ENCODE measurements at regions not wholly inside any gene's neighbourhood (a gene's known extent, or its start where the extent isn't known, plus 50 kb on each side); places are given as distances from the start of the nearest gene placed in this dataset.

- no peak overlapping the region for H2AFZ ChIP-seq (ENCODE audit: low read depth, low read length)
- no peak overlapping the region for H2BK15ac ChIP-seq (ENCODE audit: low read depth, poor library complexity, severe bottlenecking)
- no peak overlapping the region for H4K91ac ChIP-seq (ENCODE audit: low read length)
- 94% methylated on average over 2 of the region's 2 CpGs for WGBS
- H2BK12ac ChIP-seq (ENCODE audit: low read length in 2 of 2) = no peak overlapping the region
- no peak overlapping the region for H2BK5ac ChIP-seq (ENCODE audit: low read depth, low read length, poor library complexity, severe bottlenecking)
- H2AK5ac ChIP-seq (ENCODE audit: low read length, severe bottlenecking) = no peak overlapping the region
- H3K9ac ChIP-seq (ENCODE audit: low read length) = no peak overlapping the region
- H3K27me3 ChIP-seq (ENCODE audit: control insufficient read depth in 1 of 2, insufficient read depth in 1 of 2, low read length in 2 of 2) = no peaks in the 10 kb centered on the region
- DNase-seq = no peak
- H3K4me1 ChIP-seq (ENCODE audit: control insufficient read depth, insufficient read depth, low read depth, low read length) = no peaks in the 10 kb centered on the region
- H3K27ac ChIP-seq (ENCODE audit: low read length, poor library complexity, severe bottlenecking) = no peak overlapping the region
- no peak overlapping the region for H3K14ac ChIP-seq (ENCODE audit: low read length in 2 of 2)
- H3K4me3 ChIP-seq (ENCODE audit: insufficient read depth in 1 of 2, low read depth in 1 of 2, low read length in 2 of 2) = no peak overlapping the region
- H3K4me2 ChIP-seq (ENCODE audit: low read length, poor library complexity, severe bottlenecking) = no peak overlapping the region
- H3K23ac ChIP-seq (ENCODE audit: low read length in 2 of 2) = no peak overlapping the region
- H4K8ac ChIP-seq (ENCODE audit: low read length) = no peak overlapping the region
- no peaks in the 10 kb centered on the region for H3K36me3 ChIP-seq (ENCODE audit: control insufficient read depth in 1 of 2, insufficient read depth in 2 of 2, low read depth in 1 of 2, low read length in 2 of 2)
- H3K4ac ChIP-seq (ENCODE audit: low read depth in 1 of 2, low read length in 2 of 2) = no peak overlapping the region
- H3K79me1 ChIP-seq (replicated peaks; ENCODE audit: low read length, poor library complexity, severe bottlenecking) = no peaks in the 10 kb centered on the region
- no peak overlapping the region for H2BK120ac ChIP-seq (ENCODE audit: low read depth, low read length)
- no peaks in the 10 kb centered on the region for H3K9me3 ChIP-seq (ENCODE audit: control insufficient read depth, low read length)
- no peak overlapping the region for H3K18ac ChIP-seq (ENCODE audit: low read depth in 1 of 2, low read length in 2 of 2)
Observed at GRCh38 chr9:107805201-107805600, 315.6 kb upstream of the KLF4 start.

DNA sequence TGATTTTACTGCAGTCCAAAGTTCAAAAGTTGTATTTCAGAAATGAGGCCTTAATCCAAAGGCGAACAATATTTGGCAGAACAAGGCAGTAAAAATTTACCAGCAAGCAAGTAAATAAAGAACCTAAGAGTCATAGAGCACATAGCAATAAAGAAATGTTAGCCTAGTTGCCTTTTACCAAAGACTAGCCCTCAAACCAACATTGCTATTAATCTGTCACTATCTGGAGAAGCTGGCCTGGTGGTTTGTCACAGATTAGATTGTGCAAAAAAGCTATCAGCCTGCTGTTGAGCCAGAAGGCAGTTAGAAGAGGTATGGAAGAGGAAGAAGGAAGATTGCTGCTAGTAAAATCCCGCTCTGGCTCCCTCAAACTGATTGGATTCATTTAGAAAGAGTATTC lies 304.7 kb upstream of the KLF4 start:
- Histone ChIP-seq H3K4me2 (ENCODE audit: low read length, poor library complexity, severe bottlenecking) (no peak overlapping the region), H2BK12ac (ENCODE audit: low read length in 2 of 2) (no peak overlapping the region), H2BK120ac (ENCODE audit: low read depth, low read length) (no peak overlapping the region), H2BK15ac (ENCODE audit: low read depth, poor library complexity, severe bottlenecking) (no peak overlapping the region), H3K14ac (ENCODE audit: low read length in 2 of 2) (no peak overlapping the region), H3K9ac (ENCODE audit: low read length) (no peak overlapping the region), H4K8ac (ENCODE audit: low read length) (no peak overlapping the region), H3K18ac (ENCODE audit: low read depth in 1 of 2, low read length in 2 of 2) (no peak overlapping the region), H2BK5ac (ENCODE audit: low read depth, low read length, poor library complexity, severe bottlenecking) (no peak overlapping the region), H2AK5ac (ENCODE audit: low read length, severe bottlenecking) (no peak overlapping the region), H4K91ac (ENCODE audit: low read length) (no peak overlapping the region), H3K4ac (ENCODE audit: low read depth in 1 of 2, low read length in 2 of 2) (no peak overlapping the region), H3K36me3 (ENCODE audit: control insufficient read depth in 1 of 2, insufficient read depth in 2 of 2, low read depth in 1 of 2, low read length in 2 of 2) (no peaks in the 10 kb centered on the region), H3K9me3 (ENCODE audit: control insufficient read depth, low read length) (no peaks in the 10 kb centered on the region), H3K4me3 (ENCODE audit: insufficient read depth in 1 of 2, low read depth in 1 of 2, low read length in 2 of 2) (no peak overlapping the region), H3K4me1 (ENCODE audit: control insufficient read depth, insufficient read depth, low read depth, low read length) (no peaks in the 10 kb centered on the region), H2AFZ (ENCODE audit: low read depth, low read length) (no peak overlapping the region), H3K79me1 (replicated peaks; ENCODE audit: low read length, poor library complexity, severe bottlenecking) (no peaks in the 10 kb centered on the region), H3K27me3 (ENCODE audit: control insufficient read depth in 1 of 2, insufficient read depth in 1 of 2, low read length in 2 of 2) (no peaks in the 10 kb centered on the region), H3K27ac (ENCODE audit: low read length, poor library complexity, severe bottlenecking) (no peak overlapping the region), H3K23ac (ENCODE audit: low read length in 2 of 2) (no peak overlapping the region)
- WGBS = no CpG with 5 or more reads among the region's 2 CpGs
- no peak for DNase-seq

DNA sequence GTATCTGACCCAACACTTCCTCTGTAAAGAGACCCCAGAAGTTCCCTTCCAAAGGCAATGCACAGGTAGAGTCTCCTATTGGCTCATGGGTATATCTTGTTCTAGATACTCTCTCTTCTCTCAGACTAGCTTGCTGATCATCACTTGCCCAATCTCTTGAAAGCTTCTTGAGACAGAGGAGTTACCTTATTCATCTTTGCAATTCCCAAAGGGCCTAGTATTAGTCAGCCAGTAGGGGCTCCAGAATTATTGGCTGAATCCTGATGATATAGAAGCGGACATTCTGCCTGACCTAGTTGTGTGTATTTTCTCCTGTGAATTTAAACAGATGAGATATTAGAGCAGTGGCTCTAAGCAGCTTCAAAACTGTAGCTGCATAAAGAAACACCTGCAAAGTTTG lies 304.0 kb upstream of the KLF4 start:
- H2BK15ac ChIP-seq (ENCODE audit: low read depth, poor library complexity, severe bottlenecking) = no peak overlapping the region
- 93% methylated on average over 1 of the region's 1 CpG for WGBS
- H3K9me3 ChIP-seq (ENCODE audit: control insufficient read depth, low read length) = no peaks in the 10 kb centered on the region
- H3K18ac ChIP-seq (ENCODE audit: low read depth in 1 of 2, low read length in 2 of 2) = no peak overlapping the region
- H4K91ac ChIP-seq (ENCODE audit: low read length) = no peak overlapping the region
- no peak overlapping the region for H3K23ac ChIP-seq (ENCODE audit: low read length in 2 of 2)
- no peak overlapping the region for H3K9ac ChIP-seq (ENCODE audit: low read length)
- no peak overlapping the region for H2AK5ac ChIP-seq (ENCODE audit: low read length, severe bottlenecking)
- H2BK120ac ChIP-seq (ENCODE audit: low read depth, low read length) = no peak overlapping the region
- no peak overlapping the region for H4K8ac ChIP-seq (ENCODE audit: low read length)
- H3K27ac ChIP-seq (ENCODE audit: low read length, poor library complexity, severe bottlenecking) = no peak overlapping the region
- no peak overlapping the region for H3K4me2 ChIP-seq (ENCODE audit: low read length, poor library complexity, severe bottlenecking)
- no peak overlapping the region for H3K14ac ChIP-seq (ENCODE audit: low read length in 2 of 2)
- H3K4ac ChIP-seq (ENCODE audit: low read depth in 1 of 2, low read length in 2 of 2) = no peak overlapping the region
- H3K36me3 ChIP-seq (ENCODE audit: control insufficient read depth in 1 of 2, insufficient read depth in 2 of 2, low read depth in 1 of 2, low read length in 2 of 2) = no peaks in the 10 kb centered on the region
- no peak overlapping the region for H2BK5ac ChIP-seq (ENCODE audit: low read depth, low read length, poor library complexity, severe bottlenecking)
- no peak for DNase-seq
- no peaks in the 10 kb centered on the region for H3K27me3 ChIP-seq (ENCODE audit: control insufficient read depth in 1 of 2, insufficient read depth in 1 of 2, low read length in 2 of 2)
- H3K79me1 ChIP-seq (replicated peaks; ENCODE audit: low read length, poor library complexity, severe bottlenecking) = no peaks in the 10 kb centered on the region
- H2AFZ ChIP-seq (ENCODE audit: low read depth, low read length) = no peak overlapping the region
- H2BK12ac ChIP-seq (ENCODE audit: low read length in 2 of 2) = no peak overlapping the region
- H3K4me1 ChIP-seq (ENCODE audit: control insufficient read depth, insufficient read depth, low read depth, low read length) = no peaks in the 10 kb centered on the region
- no peak overlapping the region for H3K4me3 ChIP-seq (ENCODE audit: insufficient read depth in 1 of 2, low read depth in 1 of 2, low read length in 2 of 2)

- H3K79me1 ChIP-seq (replicated peaks; ENCODE audit: low read length, poor library complexity, severe bottlenecking) = no peaks in the 10 kb centered on the region
- H3K9ac ChIP-seq (ENCODE audit: low read length) = no peak overlapping the region
- H3K18ac ChIP-seq (ENCODE audit: low read depth in 1 of 2, low read length in 2 of 2) = no peak overlapping the region
- no peak overlapping the region for H4K8ac ChIP-seq (ENCODE audit: low read length)
- H3K4ac ChIP-seq (ENCODE audit: low read depth in 1 of 2, low read length in 2 of 2) = no peak overlapping the region
- H3K9me3 ChIP-seq (ENCODE audit: control insufficient read depth, low read length) = no peaks in the 10 kb centered on the region
- WGBS = 86% methylated on average over 1 of the region's 1 CpG
- no peaks in the 10 kb centered on the region for H3K36me3 ChIP-seq (ENCODE audit: control insufficient read depth in 1 of 2, insufficient read depth in 2 of 2, low read depth in 1 of 2, low read length in 2 of 2)
- H2BK5ac ChIP-seq (ENCODE audit: low read depth, low read length, poor library complexity, severe bottlenecking) = no peak overlapping the region
- no peak overlapping the region for H3K14ac ChIP-seq (ENCODE audit: low read length in 2 of 2)
- H3K4me1 ChIP-seq (ENCODE audit: control insufficient read depth, insufficient read depth, low read depth, low read length) = no peaks in the 10 kb centered on the region
- H2BK15ac ChIP-seq (ENCODE audit: low read depth, poor library complexity, severe bottlenecking) = no peak overlapping the region
- H3K4me2 ChIP-seq (ENCODE audit: low read length, poor library complexity, severe bottlenecking) = no peak overlapping the region
- H2BK12ac ChIP-seq (ENCODE audit: low read length in 2 of 2) = no peak overlapping the region
- H3K27ac ChIP-seq (ENCODE audit: low read length, poor library complexity, severe bottlenecking) = no peak overlapping the region
- no peak overlapping the region for H4K91ac ChIP-seq (ENCODE audit: low read length)
- no peaks in the 10 kb centered on the region for H3K27me3 ChIP-seq (ENCODE audit: control insufficient read depth in 1 of 2, insufficient read depth in 1 of 2, low read length in 2 of 2)
- no peak overlapping the region for H3K23ac ChIP-seq (ENCODE audit: low read length in 2 of 2)
- H2BK120ac ChIP-seq (ENCODE audit: low read depth, low read length) = no peak overlapping the region
- no peak overlapping the region for H2AFZ ChIP-seq (ENCODE audit: low read depth, low read length)
- no peak overlapping the region for H2AK5ac ChIP-seq (ENCODE audit: low read length, severe bottlenecking)
- no peak for DNase-seq
- no peak overlapping the region for H3K4me3 ChIP-seq (ENCODE audit: insufficient read depth in 1 of 2, low read depth in 1 of 2, low read length in 2 of 2)
Observed at GRCh38 chr9:107792596-107792995, 303.0 kb upstream of the KLF4 start.
